GM12873 (cell line): ENCODE measurements at regions not wholly inside any gene's neighbourhood (a gene's known extent, or its start where the extent isn't known, plus 50 kb on each side); places are given as distances from the start of the nearest gene placed in this dataset.

Experiments
- CTCF ChIP-seq: IDR thresholded peaks from 2 replicates; pipeline ENCODE4 v1.5.1; 2012; ENCODE audit warnings: low read depth, mild to moderate bottlenecking, moderate library complexity, low read length, control low read depth; ENCODE audit not compliant: insufficient read depth; ENCODE audit errors: missing control alignments

GRCh38 chr1:63200676-63201075 lies 121.7 kb upstream of the FOXD3 start:
- TF ChIP-seq CTCF, result no peak

GRCh38 chr1:63203641-63204040 lies 118.7 kb upstream of the FOXD3 start:
- TF ChIP-seq CTCF, result no peak

GRCh38 chr1:63205776-63206175 lies 116.6 kb upstream of the FOXD3 start:
- no peak for TF ChIP-seq CTCF

GRCh38 chr1:63214553-63214952 lies 107.8 kb upstream of the FOXD3 start:
- TF ChIP-seq CTCF, result no peak

- no peak for TF ChIP-seq CTCF
Observed at GRCh38 chr1:63223426-63223825, 98.9 kb upstream of the FOXD3 start.

- TF ChIP-seq CTCF, result no peak
Observed at GRCh38 chr1:63230722-63231121, 91.6 kb upstream of the FOXD3 start.

- TF ChIP-seq CTCF, result no peak
Observed at GRCh38 chr1:63238721-63239120, 83.6 kb upstream of the FOXD3 start.
